CD14-positive monocyte (primary cell): ENCODE measurements at regions not wholly inside any gene's neighbourhood (a gene's known extent, or its start where the extent isn't known, plus 50 kb on each side); places are given as distances from the start of the nearest gene placed in this dataset.

Experiments used
- DNase-seq, 3 donors: peaks; one replicate each; pipeline ENCODE4 v3.0.0-alpha.2; 2011 to 2022
- H2AFZ ChIP-seq: 2 replicates; pipeline ENCODE4 v1.6.0; 2012; ENCODE audit warnings: mild to moderate bottlenecking, low read depth, low read length, inconsistent platforms; ENCODE audit not compliant: insufficient read depth, poor library complexity, severe bottlenecking
- H3K27ac ChIP-seq, 2 donors: 1 replicate in 1 of 2; 2 replicates in 1 of 2; pipeline ENCODE4 v1.5.1; 2012 to 2013; ENCODE audit warnings: low read length in 2 of 2, control low read depth in 1 of 2, inconsistent platforms in 1 of 2, low read depth in 1 of 2, mild to moderate bottlenecking in 1 of 2
- H3K27me3 ChIP-seq, 2 donors: one replicate each; pipeline versions ENCODE4 v1.6.0 to v1.6.1; 2011 to 2013; ENCODE audit warnings: low read length in 2 of 2; ENCODE audit not compliant: control insufficient read depth in 2 of 2, insufficient read depth in 2 of 2
- H3K36me3 ChIP-seq, 2 donors: replicated peaks in 1 of 2; 1 replicate in 1 of 2; 2 replicates in 1 of 2; pipeline versions ENCODE4 v1.5.1 to v1.6.1; 2012 to 2013; ENCODE audit warnings: low read length in 2 of 2, control low read depth in 1 of 2, inconsistent platforms in 1 of 2, mild to moderate bottlenecking in 1 of 2; ENCODE audit not compliant: insufficient read depth in 2 of 2, control insufficient read depth in 1 of 2
- H3K4me1 ChIP-seq, 2 donors: 1 replicate in 1 of 2; 2 replicates in 1 of 2; pipeline versions ENCODE4 v1.5.1 to v1.6.1; 2012 to 2013; ENCODE audit warnings: low read length in 2 of 2, control low read depth in 1 of 2, inconsistent platforms in 1 of 2, mild to moderate bottlenecking in 1 of 2, moderate library complexity in 1 of 2; ENCODE audit not compliant: insufficient read depth in 2 of 2, control insufficient read depth in 1 of 2
- H3K4me2 ChIP-seq: replicated peaks from 2 replicates; pipeline ENCODE3; 2012; ENCODE audit warnings: low read length, moderate library complexity, mild to moderate bottlenecking; ENCODE audit not compliant: poor library complexity, severe bottlenecking; ENCODE audit errors: extremely low read depth
- H3K4me3 ChIP-seq, 3 experiments: fragments of 200-600 bp in 1 of 3; sonication (generic) in 1 of 3; replicated peaks in 1 of 3; 1 replicate in 2 of 3; 2 replicates in 1 of 3; pipeline ENCODE4 v1.5.1; 2011 to 2013; ENCODE audit warnings: low read length in 3 of 3, mild to moderate bottlenecking in 3 of 3, control low read depth in 2 of 3, low read depth in 2 of 3, inconsistent platforms in 1 of 3, moderate library complexity in 1 of 3
- H3K79me2 ChIP-seq: 2 replicates; pipeline ENCODE4 v1.6.0; 2012; ENCODE audit warnings: mild to moderate bottlenecking, control low read depth, inconsistent platforms, low read length, moderate library complexity; ENCODE audit not compliant: insufficient read depth
- H3K9ac ChIP-seq: 2 replicates; pipeline ENCODE4 v1.6.0; 2017; ENCODE audit warnings: low read length, mild to moderate bottlenecking; ENCODE audit not compliant: insufficient read depth, poor library complexity, severe bottlenecking
- H3K9me3 ChIP-seq, 2 donors: replicated peaks in 1 of 2; 1 replicate in 1 of 2; 2 replicates in 1 of 2; pipeline versions ENCODE4 v1.5.1 to v1.6.1; 2012 to 2013; ENCODE audit warnings: low read length in 2 of 2, control low read depth in 1 of 2; ENCODE audit not compliant: control insufficient read depth in 1 of 2, insufficient read depth in 1 of 2
- H4K20me1 ChIP-seq: 2 replicates; pipeline ENCODE4 v1.6.0; 2012; ENCODE audit warnings: mild to moderate bottlenecking, low read length, control low read depth, moderate library complexity; ENCODE audit not compliant: insufficient read depth
- H3K27ac Mint-ChIP-seq, 7 donors: one replicate each; pipeline ENCODE4 v1.8.0; 2020; ENCODE audit warnings: mild to moderate bottlenecking in 7 of 7, mixed read lengths in 7 of 7, moderate library complexity in 6 of 7, inconsistent platforms in 2 of 7
- H3K27me3 Mint-ChIP-seq, 3 donors: one replicate each; pipeline ENCODE4 v1.8.0; 2021 to 2022; ENCODE audit warnings: low read depth in 3 of 3, mild to moderate bottlenecking in 3 of 3, mixed read lengths in 3 of 3, moderate library complexity in 3 of 3, inconsistent platforms in 1 of 3
- H3K36me3 Mint-ChIP-seq, 2 donors: one replicate each; pipeline ENCODE4 v1.8.0; 2020; ENCODE audit warnings: mixed read lengths in 2 of 2, inconsistent platforms in 1 of 2, mild to moderate bottlenecking in 1 of 2
- H3K4me1 Mint-ChIP-seq: one replicate; pipeline ENCODE4 v1.8.0; 2020; ENCODE audit warnings: mild to moderate bottlenecking, mixed read lengths
- H3K4me3 Mint-ChIP-seq, 2 donors: one replicate each; pipeline ENCODE4 v1.8.0; 2020; ENCODE audit warnings: mild to moderate bottlenecking in 2 of 2, mixed read lengths in 2 of 2, moderate library complexity in 1 of 2
- H3K9me3 Mint-ChIP-seq, 7 donors: one replicate each; pipeline ENCODE4 v1.8.0; 2020 to 2022; ENCODE audit warnings: mixed read lengths in 7 of 7, mild to moderate bottlenecking in 6 of 7, moderate library complexity in 6 of 7, inconsistent platforms in 2 of 7
- WGBS: methylation state at CpG from one replicate; pipeline ENCODE4 v1.1.5; 2013; ENCODE audit warnings: missing lambda C conversion rate; ENCODE audit not compliant: insufficient coverage; 5-methylcytosine and 5-hydroxymethylcytosine counted together
- intact Hi-C, 2 donors: fragments of 100-400 bp; cut with micrococcal nuclease; formaldehyde crosslinking; loops; one replicate each; pipeline versions ENCODE4 v1.15.0 to v1.15.1; 2023
- TF ChIP-seq, protein P1 (sequence below): fragments of 200-600 bp; IDR thresholded peaks from one replicate; pipeline ENCODE4 v1.8.0; 2022; ENCODE audit warnings: antibody characterized with exemption, mild to moderate bottlenecking

DNA sequence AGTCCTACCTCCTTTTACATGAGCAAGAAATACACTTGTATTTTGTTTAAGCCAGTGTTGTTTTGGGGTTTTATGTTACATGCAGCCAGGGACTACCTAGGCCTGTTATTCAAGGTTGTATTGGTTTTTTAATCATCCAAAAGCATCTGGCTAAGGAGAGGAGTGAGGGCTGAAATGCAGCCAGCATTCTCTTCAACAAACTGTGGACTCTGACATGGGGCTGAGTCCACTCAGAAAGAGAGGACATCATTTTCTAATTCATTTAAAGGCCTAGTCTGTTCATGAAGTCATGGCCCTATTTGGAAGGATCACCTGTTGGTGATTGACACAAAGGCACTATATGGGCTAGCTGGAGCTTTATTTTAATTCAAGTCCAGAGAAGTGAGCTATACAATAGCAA lies 190.4 kb downstream of the TTLL7 start:
- DNase-seq = no peak
- intact Hi-C loops = no loop called here
- no peaks in the 10 kb centered on the region for H3K36me3 ChIP-seq
- Mint-ChIP-seq H3K36me3 (no peaks in the 10 kb centered on the region), H3K27me3 (peaks cover 0 to 2% (median 0%) of the 10 kb centered on the region in 3 donors), H3K27ac (no peak overlapping the region), H3K4me3 (no peak overlapping the region), H3K4me1 (peaks cover 4% of the 10 kb centered on the region), H3K9me3 (peaks cover 0 to 4% (median 0%) of the 10 kb centered on the region in 7 donors)
- no peaks in the 10 kb centered on the region for H4K20me1 ChIP-seq
- H3K9ac ChIP-seq = no peak overlapping the region
- no peak overlapping the region for H3K27ac ChIP-seq
- no peak overlapping the region for H3K4me3 ChIP-seq
- no peaks in the 10 kb centered on the region for H3K79me2 ChIP-seq
- no peak overlapping the region for H2AFZ ChIP-seq
- TF ChIP-seq, protein P1, sequence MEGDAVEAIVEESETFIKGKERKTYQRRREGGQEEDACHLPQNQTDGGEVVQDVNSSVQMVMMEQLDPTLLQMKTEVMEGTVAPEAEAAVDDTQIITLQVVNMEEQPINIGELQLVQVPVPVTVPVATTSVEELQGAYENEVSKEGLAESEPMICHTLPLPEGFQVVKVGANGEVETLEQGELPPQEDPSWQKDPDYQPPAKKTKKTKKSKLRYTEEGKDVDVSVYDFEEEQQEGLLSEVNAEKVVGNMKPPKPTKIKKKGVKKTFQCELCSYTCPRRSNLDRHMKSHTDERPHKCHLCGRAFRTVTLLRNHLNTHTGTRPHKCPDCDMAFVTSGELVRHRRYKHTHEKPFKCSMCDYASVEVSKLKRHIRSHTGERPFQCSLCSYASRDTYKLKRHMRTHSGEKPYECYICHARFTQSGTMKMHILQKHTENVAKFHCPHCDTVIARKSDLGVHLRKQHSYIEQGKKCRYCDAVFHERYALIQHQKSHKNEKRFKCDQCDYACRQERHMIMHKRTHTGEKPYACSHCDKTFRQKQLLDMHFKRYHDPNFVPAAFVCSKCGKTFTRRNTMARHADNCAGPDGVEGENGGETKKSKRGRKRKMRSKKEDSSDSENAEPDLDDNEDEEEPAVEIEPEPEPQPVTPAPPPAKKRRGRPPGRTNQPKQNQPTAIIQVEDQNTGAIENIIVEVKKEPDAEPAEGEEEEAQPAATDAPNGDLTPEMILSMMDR = no peak
- no peak overlapping the region for H3K4me2 ChIP-seq
- no peaks in the 10 kb centered on the region for H3K9me3 ChIP-seq
- no peaks in the 10 kb centered on the region for H3K4me1 ChIP-seq
- no peaks in the 10 kb centered on the region for H3K27me3 ChIP-seq

DNA sequence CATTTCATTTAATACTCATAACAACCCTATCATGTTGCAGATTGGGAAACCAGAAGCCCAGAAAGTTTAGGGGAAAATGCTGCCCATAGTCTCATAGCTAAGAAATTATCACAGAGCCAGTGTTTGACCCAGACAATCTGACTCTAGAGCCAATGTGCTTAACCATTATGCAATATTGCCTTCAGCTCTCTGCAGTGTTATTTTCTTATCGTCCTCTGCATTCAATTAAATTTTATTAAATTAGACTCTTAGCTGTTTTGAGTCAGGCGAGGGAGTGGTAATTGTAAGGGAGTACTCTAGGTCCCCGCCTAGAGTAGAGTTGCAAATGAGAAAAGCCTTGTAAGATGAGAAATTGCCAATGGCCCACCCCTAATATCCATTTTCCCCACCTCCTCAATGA lies 191.1 kb downstream of the TTLL7 start:
- H3K4me1 Mint-ChIP-seq = peaks cover 4% of the 10 kb centered on the region
- no peak for DNase-seq
- Histone ChIP-seq H3K4me2 (no peak overlapping the region), H3K4me3 (no peak overlapping the region), H3K27ac (no peak overlapping the region), H4K20me1 (no peaks in the 10 kb centered on the region), H3K9ac (no peak overlapping the region), H3K27me3 (no peaks in the 10 kb centered on the region), H3K4me1 (no peaks in the 10 kb centered on the region), H3K79me2 (no peaks in the 10 kb centered on the region), H3K36me3 (no peaks in the 10 kb centered on the region), H3K9me3 (no peaks in the 10 kb centered on the region), H2AFZ (no peak overlapping the region)
- peaks cover 0 to 2% (median 0%) of the 10 kb centered on the region in 3 donors for H3K27me3 Mint-ChIP-seq
- no peak overlapping the region for H3K4me3 Mint-ChIP-seq
- intact Hi-C loops = no loop called here
- H3K9me3 Mint-ChIP-seq = peaks cover 0 to 4% (median 0%) of the 10 kb centered on the region in 7 donors
- TF ChIP-seq, protein P1 = no peak
- WGBS = no CpG with 5 or more reads among the region's 3 CpGs
- H3K27ac Mint-ChIP-seq = no peak overlapping the region
- H3K36me3 Mint-ChIP-seq = no peaks in the 10 kb centered on the region
